IPS-18c (cell line): ENCODE measurements at regions not wholly inside any gene's neighbourhood (a gene's known extent, or its start where the extent isn't known, plus 50 kb on each side); places are given as distances from the start of the nearest gene placed in this dataset.

Experiments
- H3K4me3 ChIP-seq: 2 replicates; pipeline ENCODE4 v1.7.0; 2013; ENCODE audit warnings: low read depth, mild to moderate bottlenecking, low read length, moderate library complexity; ENCODE audit not compliant: insufficient read depth
- H3K9me3 ChIP-seq: one replicate; pipeline ENCODE4 v1.6.1; 2013; ENCODE audit warnings: mild to moderate bottlenecking, low read length, moderate library complexity; ENCODE audit not compliant: control insufficient read depth, insufficient read depth

DNA sequence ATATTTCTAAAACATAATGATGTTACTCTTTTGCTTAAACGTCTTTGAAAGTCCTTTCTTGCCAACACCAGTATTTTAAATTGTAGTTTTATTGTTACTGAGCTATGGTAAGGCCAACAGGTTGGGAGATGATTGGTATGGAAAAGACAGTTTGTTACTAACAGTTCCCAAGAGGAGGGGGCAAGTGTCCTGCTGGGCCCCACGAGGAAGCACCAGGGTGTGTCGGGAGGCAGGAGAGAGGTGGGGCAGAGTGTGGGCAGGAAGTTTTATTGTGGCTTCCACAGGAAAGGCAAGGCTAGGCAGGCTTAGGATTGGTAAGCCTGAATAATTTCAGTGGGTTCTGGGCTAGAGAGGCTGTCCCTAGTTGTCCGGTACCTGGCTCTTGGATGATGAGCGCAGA lies 134.3 kb downstream of the SOCS6 start:
- no peak overlapping the region for H3K4me3 ChIP-seq
- H3K9me3 ChIP-seq = no peaks in the 10 kb centered on the region

GRCh38 chr18:70422391-70422965 lies 133.6 kb downstream of the SOCS6 start:
- H3K4me3 ChIP-seq = no peak overlapping the region
- no peaks in the 10 kb centered on the region for H3K9me3 ChIP-seq

- no peaks in the 10 kb centered on the region for H3K9me3 ChIP-seq
- H3K4me3 ChIP-seq = no peak overlapping the region
These were observed 132.9 kb downstream of the SOCS6 start for GRCh38 chr18:70421471-70422390.

DNA sequence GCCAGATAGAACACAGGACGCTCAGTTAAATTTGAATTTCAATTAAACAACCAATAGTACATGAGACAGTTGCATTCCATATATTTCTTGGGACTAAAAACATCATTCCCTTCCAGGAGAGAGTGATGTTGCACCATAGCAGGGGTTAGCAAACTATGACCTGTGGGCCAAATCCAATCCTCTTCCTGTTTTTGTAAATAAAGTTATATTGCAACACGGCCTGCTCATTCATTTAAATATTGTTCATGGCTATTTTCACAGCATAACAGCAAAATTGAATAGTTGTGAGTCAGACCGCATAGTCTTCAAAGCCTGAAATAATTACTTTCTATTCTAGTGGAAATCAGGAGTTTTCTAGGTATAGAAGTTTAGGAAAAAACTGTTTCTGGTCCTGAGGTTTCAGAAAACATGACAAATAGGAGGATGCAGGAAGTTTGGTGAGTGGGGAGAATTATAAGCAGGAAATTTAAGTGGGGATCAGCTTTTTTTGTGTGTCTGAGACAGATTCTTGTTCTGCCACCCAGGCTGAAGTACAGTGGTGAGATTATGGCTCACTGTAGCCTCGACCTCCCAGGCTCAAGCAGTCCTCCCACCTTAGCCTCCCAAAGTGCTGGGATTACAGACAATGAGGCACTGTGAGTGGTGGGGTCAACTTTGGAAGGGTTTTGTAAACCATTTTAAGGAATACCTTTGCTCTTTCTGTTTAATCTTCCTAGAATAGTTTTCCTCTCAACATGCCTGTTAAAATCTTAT lies 131.5 kb downstream of the SOCS6 start:
- Histone ChIP-seq H3K4me3 (no peak overlapping the region), H3K9me3 (no peaks in the 10 kb centered on the region)

DNA sequence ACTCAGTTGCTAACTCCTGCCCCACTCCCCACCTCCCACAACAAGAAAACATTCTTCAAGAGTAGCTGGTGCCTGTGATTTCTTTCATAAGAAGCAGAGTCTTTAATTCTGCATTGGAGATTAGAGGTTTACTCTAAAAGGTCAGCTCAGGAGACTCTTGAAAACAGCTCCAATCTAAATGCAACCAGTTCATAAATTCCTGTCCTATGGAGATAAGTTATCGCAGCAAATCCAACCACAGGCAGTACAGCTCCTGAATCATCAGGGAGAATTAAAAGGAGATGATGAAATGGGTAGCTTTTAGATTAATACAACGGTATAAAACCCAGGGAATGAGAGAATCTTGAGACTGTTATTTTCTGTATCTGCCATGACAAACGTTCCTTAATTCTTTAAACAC lies 130.7 kb downstream of the SOCS6 start:
- Histone ChIP-seq H3K9me3 (no peaks in the 10 kb centered on the region), H3K4me3 (no peak overlapping the region)

GRCh38 chr18:70418546-70419311 lies 129.9 kb downstream of the SOCS6 start:
- Histone ChIP-seq H3K9me3 (no peaks in the 10 kb centered on the region), H3K4me3 (no peak overlapping the region)

- no peak overlapping the region for H3K4me3 ChIP-seq
- no peaks in the 10 kb centered on the region for H3K9me3 ChIP-seq
These were observed 129.0 kb downstream of the SOCS6 start for GRCh38 chr18:70417847-70418246.

DNA sequence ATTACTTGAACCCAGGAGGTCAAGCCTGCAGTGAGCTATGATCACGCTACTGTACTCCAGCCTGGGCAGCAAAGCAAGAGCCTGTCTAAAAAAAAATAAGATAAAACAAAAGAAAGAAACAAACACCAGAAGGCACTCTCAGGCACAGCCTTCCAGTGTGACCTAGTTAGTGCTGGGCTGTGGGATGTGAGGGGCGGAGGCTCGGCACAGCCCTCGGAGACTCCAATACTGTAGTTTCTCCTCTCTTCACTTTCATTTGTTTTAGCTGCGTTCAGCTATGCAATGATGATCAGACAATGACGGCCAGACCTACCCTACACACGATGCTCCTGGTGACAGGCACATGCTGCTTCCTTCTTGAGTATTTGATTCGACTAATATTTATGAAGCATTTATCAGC lies 127.7 kb downstream of the SOCS6 start:
- Histone ChIP-seq H3K9me3 (no peaks in the 10 kb centered on the region), H3K4me3 (no peak overlapping the region)

DNA sequence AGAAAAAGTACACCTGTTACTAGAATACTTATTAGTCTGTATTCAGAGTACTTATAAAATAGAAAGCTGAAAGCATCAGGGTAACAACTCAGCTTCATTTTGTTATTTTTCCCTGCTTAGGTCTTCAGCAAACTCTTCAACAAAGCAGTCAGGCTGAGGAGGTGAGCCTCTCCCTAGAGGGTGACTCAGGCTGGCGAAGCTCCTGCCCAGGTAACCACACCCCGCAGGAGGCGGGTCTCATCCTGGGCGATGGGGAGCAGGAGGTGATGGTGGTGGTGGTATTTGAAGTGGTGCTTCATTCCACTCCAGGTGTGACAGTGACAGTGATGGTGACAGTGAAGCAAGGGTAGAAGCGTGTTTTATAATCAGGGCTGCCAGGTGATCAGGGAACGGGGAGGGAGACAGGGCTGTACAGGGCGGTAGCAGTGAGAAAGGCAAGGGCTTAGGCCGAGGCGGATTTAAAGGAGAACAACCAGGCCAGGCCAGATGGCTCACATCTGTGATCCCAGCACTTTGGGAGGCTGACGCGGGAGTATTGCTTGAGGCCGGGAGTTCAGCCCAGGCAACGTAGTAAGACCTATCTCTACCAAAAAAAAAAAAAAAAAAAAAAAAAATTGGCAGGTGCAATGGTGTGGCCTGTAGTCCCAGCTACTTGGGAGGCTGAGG lies 127.1 kb downstream of the SOCS6 start:
- Histone ChIP-seq H3K9me3 (no peaks in the 10 kb centered on the region), H3K4me3 (no peak overlapping the region)

DNA sequence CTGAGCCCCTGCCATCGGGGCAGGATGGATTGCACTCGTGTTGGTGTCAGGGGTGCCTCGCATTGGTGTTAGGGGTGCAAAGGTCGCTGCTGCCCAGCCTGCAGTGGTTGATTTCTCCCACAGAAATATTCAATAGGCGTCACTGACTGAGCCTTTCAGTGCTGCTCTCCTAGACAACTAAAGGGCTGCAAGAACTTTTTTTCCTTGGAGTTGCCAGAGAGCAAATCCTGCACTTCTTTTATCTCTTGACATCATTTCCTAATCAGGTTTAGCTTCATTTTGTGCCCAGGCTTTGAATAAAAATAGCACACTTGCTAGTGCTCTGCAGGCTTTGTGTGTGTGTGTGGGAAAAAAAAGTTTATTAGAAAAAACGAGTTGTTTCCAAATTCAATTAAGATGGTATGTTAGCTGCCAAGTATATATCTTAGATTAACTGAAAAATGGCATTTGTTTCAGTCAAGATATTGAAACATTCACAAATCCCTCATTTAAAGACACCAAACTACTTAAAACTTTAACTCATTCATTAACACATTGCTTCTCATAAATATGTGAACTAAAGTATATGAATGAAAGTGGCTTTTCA lies 125.6 kb downstream of the SOCS6 start:
- H3K9me3 ChIP-seq = no peaks in the 10 kb centered on the region
- H3K4me3 ChIP-seq = no peak overlapping the region

DNA sequence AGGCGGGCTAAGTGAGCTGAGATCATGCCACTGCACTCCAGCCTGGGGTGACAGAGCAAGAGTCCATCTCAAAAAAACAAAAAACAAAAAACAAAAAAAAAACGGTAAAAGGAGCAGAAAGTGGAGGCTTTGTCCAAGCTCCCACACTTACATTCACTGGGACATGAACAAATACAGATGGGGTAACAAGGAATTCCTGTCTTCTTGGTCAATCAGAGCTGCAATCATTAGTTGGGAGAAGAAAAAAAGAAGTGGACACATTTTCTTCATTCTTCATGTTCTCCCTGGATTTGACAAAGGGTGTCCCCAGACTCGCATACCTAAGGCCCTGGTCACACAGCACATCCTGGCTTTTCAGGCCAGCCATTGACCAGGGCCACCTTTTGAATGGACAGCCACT lies 124.6 kb downstream of the SOCS6 start:
- Histone ChIP-seq H3K4me3 (no peak overlapping the region), H3K9me3 (no peaks in the 10 kb centered on the region)

DNA sequence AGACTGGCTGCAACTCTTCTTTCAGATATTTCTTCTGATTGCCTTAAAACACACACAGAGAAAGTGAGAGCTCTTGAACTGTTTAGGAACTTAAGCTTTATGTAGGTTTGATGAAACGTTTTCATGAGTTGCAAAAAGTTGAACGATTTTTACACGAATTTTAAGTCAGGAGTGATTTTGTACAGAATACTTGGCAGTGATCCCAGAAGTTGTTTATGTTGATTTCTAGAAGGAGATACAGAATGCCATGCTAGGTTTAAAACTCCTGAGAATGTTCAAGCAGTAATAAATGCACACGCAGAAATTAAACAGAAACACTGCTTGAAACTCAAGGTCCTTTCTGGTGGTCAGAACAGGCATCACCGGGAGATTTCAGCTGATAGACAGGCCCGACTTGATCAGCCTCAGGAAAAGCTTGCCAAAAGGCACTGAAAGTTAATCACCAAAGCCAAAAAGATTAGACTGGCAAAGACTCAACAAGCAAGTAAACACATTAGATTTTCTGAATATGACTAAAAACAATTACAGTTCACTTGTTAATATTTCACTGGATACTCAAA lies 123.1 kb downstream of the SOCS6 start:
- Histone ChIP-seq H3K4me3 (no peak overlapping the region), H3K9me3 (no peaks in the 10 kb centered on the region)

DNA sequence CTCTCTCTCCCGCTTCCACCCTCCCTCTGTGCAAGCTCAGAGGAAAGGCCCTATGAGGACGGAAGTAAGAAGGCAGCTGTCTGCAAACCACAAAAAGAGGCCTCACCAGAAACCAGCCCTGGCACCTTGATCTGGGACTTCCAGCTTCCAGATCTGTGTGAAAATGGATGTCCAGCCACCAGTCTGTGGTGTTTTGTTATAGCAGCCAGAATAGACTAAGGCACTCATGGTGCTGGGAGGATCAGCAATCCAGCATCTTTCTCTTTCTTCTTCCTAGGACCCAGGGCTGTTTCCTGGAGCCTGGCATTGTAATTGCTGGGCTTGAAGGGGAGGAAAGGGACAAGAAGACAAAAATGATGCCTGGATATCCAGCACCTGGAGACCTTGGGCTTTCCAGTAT lies 122.5 kb downstream of the SOCS6 start:
- H3K9me3 ChIP-seq = no peaks in the 10 kb centered on the region
- no peak overlapping the region for H3K4me3 ChIP-seq

- no peaks in the 10 kb centered on the region for H3K9me3 ChIP-seq
- H3K4me3 ChIP-seq = no peak overlapping the region
These were observed 116.2 kb downstream of the SOCS6 start for GRCh38 chr18:70405052-70405451.

- no peaks in the 10 kb centered on the region for H3K9me3 ChIP-seq
- H3K4me3 ChIP-seq = no peak overlapping the region
These were observed 111.6 kb downstream of the SOCS6 start for GRCh38 chr18:70400476-70400875.

DNA sequence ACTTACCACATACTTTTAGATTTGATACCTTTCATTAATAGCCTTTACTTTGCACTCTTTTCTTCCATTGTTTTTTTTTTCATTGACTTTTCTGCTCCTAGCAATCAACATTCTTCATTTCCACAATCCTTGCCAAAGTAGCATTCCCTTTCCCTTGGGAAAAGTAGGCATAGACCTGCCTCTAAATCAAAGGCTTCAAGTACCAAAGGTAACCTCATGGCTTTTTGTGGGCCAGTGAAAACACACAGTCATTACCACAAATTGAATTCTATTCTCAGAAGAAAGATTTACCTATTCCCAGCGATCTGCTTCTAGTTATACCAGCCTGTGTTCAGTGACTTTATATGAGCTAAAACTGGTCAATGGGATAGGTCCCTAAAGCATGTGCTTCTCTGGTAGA lies 109.2 kb downstream of the SOCS6 start:
- Histone ChIP-seq H3K9me3 (no peaks in the 10 kb centered on the region), H3K4me3 (no peak overlapping the region)
